ENCODE measurements at regions not wholly inside any gene's neighbourhood (a gene's known extent, or its start where the extent isn't known, plus 50 kb on each side); places are given as distances from the start of the nearest gene placed in this dataset.

DNA sequence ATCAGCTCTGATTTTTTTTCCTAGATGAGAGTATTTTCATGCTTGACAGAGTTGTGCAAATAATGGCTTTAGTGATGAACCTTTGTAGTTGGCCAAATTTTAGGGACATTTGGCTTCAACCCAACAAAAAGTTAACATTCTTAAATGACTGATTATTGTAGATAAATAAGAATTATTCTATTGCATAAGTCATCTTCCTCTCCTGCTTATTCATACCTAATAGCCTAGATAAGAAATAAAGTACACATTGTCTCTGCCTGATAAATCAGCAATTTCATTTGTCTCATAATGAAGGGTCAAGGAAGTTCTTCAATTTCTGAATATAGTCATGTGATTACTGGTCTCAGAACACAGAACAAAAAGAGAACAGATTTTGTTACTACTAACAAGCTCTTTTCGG is 428.9 kb upstream of the IL12A start:
- no peak for TF ChIP-seq TAF1 (IDR thresholded peaks at IDR 0.05; ENCODE audit: low read depth, low read length)
- no peak for TF ChIP-seq SPI1 (IDR thresholded peaks at IDR 0.05; ENCODE audit: low read depth, low read length)
- TF ChIP-seq POLR2AphosphoS5 (IDR thresholded peaks at IDR 0.05; ENCODE audit: low read depth, low read length), result no peak
- TF ChIP-seq POLR2A (IDR thresholded peaks at IDR 0.05; ENCODE audit: low read depth, low read length), result no peak
